GM21447 (cell line): ENCODE measurements at regions not wholly inside any gene's neighbourhood (a gene's known extent, or its start where the extent isn't known, plus 50 kb on each side); places are given as distances from the start of the nearest gene placed in this dataset.
"Not testable (repeated sequence)": the region's sequence is repeated elsewhere in the genome, so short reads cannot be mapped to it uniquely, and the experiment has no call there.

ENCODE experiments used
- ATAC-seq: cut with Tn5 transposase; IDR thresholded peaks from one replicate; pipeline ENCODE4 v1.9.1; 2021; ENCODE audit not compliant: unreplicated experiment

- ATAC-seq = no peak
Measured at GRCh38 chr3:180409883-180410282, 192.1 kb upstream of the TTC14 start.

GRCh38 chr3:180414157-180414556 lies 187.8 kb upstream of the TTC14 start:
- ATAC-seq = no peak

GRCh38 chr3:180416111-180416594 lies 185.8 kb upstream of the TTC14 start:
- ATAC-seq = no peak

- no peak for ATAC-seq
Measured at GRCh38 chr3:180417241-180417640, 184.7 kb upstream of the TTC14 start.

GRCh38 chr3:180420016-180420415 lies 181.9 kb upstream of the TTC14 start:
- ATAC-seq = no peak

- no peak for ATAC-seq
Measured at GRCh38 chr3:180420804-180421203, 181.2 kb upstream of the TTC14 start.

GRCh38 chr3:180421221-180421620 lies 180.7 kb upstream of the TTC14 start:
- ATAC-seq = no peak

- ATAC-seq = no peak
Measured at GRCh38 chr3:180421721-180422120, 180.2 kb upstream of the TTC14 start.

GRCh38 chr3:180424305-180424704 lies 177.7 kb upstream of the TTC14 start:
- not testable (repeated sequence) for ATAC-seq

- no peak for ATAC-seq
Measured at GRCh38 chr3:180430896-180431295, 171.1 kb upstream of the TTC14 start.

- no peak for ATAC-seq
Measured at GRCh38 chr3:180433152-180433551, 168.8 kb upstream of the TTC14 start.

- ATAC-seq = no peak
Measured at GRCh38 chr3:180447136-180447535, 154.8 kb upstream of the TTC14 start.

- ATAC-seq = not testable (repeated sequence)
Measured at GRCh38 chr3:180448407-180448806, 153.6 kb upstream of the TTC14 start.

GRCh38 chr3:180457225-180457624 lies 144.7 kb upstream of the TTC14 start:
- ATAC-seq = no peak

GRCh38 chr3:180466401-180467011 lies 135.5 kb upstream of the TTC14 start:
- no peak for ATAC-seq

- ATAC-seq = no peak
Measured at GRCh38 chr3:180467177-180467576, 134.8 kb upstream of the TTC14 start.

- no peak for ATAC-seq
Measured at GRCh38 chr3:180469149-180469548, 132.8 kb upstream of the TTC14 start.

GRCh38 chr3:180478695-180479094 lies 123.3 kb upstream of the TTC14 start:
- ATAC-seq = no peak

GRCh38 chr3:180492047-180492446 lies 109.9 kb upstream of the TTC14 start:
- no peak for ATAC-seq

GRCh38 chr3:180496995-180497394 lies 105.0 kb upstream of the TTC14 start:
- ATAC-seq = no peak

GRCh38 chr3:180516368-180516767 lies 85.6 kb upstream of the TTC14 start:
- ATAC-seq = no peak

- no peak for ATAC-seq
Measured at GRCh38 chr3:180523040-180523439, 78.9 kb upstream of the TTC14 start.

GRCh38 chr3:180528843-180529242 lies 73.1 kb upstream of the TTC14 start:
- ATAC-seq = no peak
